ENCODE measurements at regions not wholly inside any gene's neighbourhood (a gene's known extent, or its start where the extent isn't known, plus 50 kb on each side); places are given as distances from the start of the nearest gene placed in this dataset.
"Not testable (repeated sequence)": the region's sequence is repeated elsewhere in the genome, so short reads cannot be mapped to it uniquely, and the experiment has no call there.

- TF ChIP-seq ZNF281 (CRISPR knock-in tag; IDR thresholded peaks at IDR 0.05) = no peak
Observed at GRCh38 chr16:9027070-9027799, 63.5 kb upstream of the USP7 start (continued).

- CTCF ChIA-PET = interaction anchor here (0.6 to 2.1 kb wide), 4 partner anchors 15 to 106 kb away, joined by 3 to 7 read pairs (median 6); no protein-coding TSS in a partner anchor
- H3K36me3 Mint-ChIP-seq; H3K4me3 Mint-ChIP-seq; ATAC-seq; POLR2A ChIA-PET; DNase-seq (ENCODE audit: low spot score); H3K9me3 Mint-ChIP-seq; H3K27ac Mint-ChIP-seq; H3K4me1 Mint-ChIP-seq; H3K27me3 Mint-ChIP-seq (ENCODE audit: low read depth): not testable (repeated sequence)
Observed at GRCh38 chr16:9028491-9028890, 63.0 kb upstream of the HAPSTR1 start.

GRCh38 chr16:9031107-9031506 lies 60.3 kb upstream of the HAPSTR1 start:
- no peak overlapping the region for H3K4me3 Mint-ChIP-seq
- peaks cover 6% of the 10 kb centered on the region for H3K4me1 Mint-ChIP-seq
- CTCF ChIA-PET = interaction anchor here (0.5 to 3.5 kb wide), 5 partner anchors 22 to 151 kb away, joined by 3 to 47 read pairs (median 3); partner anchors contain the start of gene HAPSTR1
- POLR2A ChIA-PET = no interaction called here
- DNase-seq (ENCODE audit: low spot score) (no peak), ATAC-seq (no peak)
- H3K27ac Mint-ChIP-seq = no peak overlapping the region
- H3K27me3 Mint-ChIP-seq (ENCODE audit: low read depth) = no peaks in the 10 kb centered on the region
- H3K36me3 Mint-ChIP-seq = no peaks in the 10 kb centered on the region
- no peaks in the 10 kb centered on the region for H3K9me3 Mint-ChIP-seq
- TF ChIP-seq MAX (CRISPR knock-in tag; IDR thresholded peaks at IDR 0.05) (no peak), CBFB (CRISPR knock-in tag; IDR thresholded peaks at IDR 0.05; ENCODE audit: low read depth) (no peak), RORB (CRISPR knock-in tag; IDR thresholded peaks at IDR 0.05) (no peak), GRHL2 (CRISPR knock-in tag; IDR thresholded peaks at IDR 0.05; ENCODE audit: insufficient replicate concordance, severe bottlenecking) (no peak), ZNF263 (CRISPR knock-in tag; IDR thresholded peaks at IDR 0.05; ENCODE audit: low read depth) (no peak), MLX (CRISPR knock-in tag; IDR thresholded peaks at IDR 0.05) (no peak), JUN (CRISPR knock-in tag; IDR thresholded peaks at IDR 0.05) (no peak), ESRRA (CRISPR knock-in tag; IDR thresholded peaks at IDR 0.05; ENCODE audit: borderline replicate concordance) (no peak), FOXP4 (CRISPR knock-in tag; IDR thresholded peaks at IDR 0.05) (no peak), ELF4 (CRISPR knock-in tag; IDR thresholded peaks at IDR 0.05; ENCODE audit: low read depth) (no peak), GTF2I (CRISPR knock-in tag; conservative IDR thresholded peaks at IDR 0.05) (no peak)

- Mint-ChIP-seq H3K4me3 (no peak overlapping the region), H3K4me1 (no peaks in the 10 kb centered on the region), H3K9me3 (no peaks in the 10 kb centered on the region), H3K27me3 (ENCODE audit: low read depth) (no peaks in the 10 kb centered on the region), H3K36me3 (no peaks in the 10 kb centered on the region), H3K27ac (no peak overlapping the region)
- TF ChIP-seq CREM (CRISPR knock-in tag; IDR thresholded peaks at IDR 0.05) (no peak), CTCF (IDR thresholded peaks at IDR 0.05) (peak; percentile 31; the same call in 1 of the 2 replicates)
- ATAC-seq (peak; percentile 85), DNase-seq (ENCODE audit: low spot score) (peak; percentile 74)
- CTCF ChIA-PET = interaction anchor here (0.5 to 3.5 kb wide), 48 partner anchors 8 to 1179 kb away, joined by 3 to 47 read pairs (median 4); partner anchors contain the start of genes CARHSP1, HAPSTR1 and LITAFD
- POLR2A ChIA-PET = interaction anchor here (0.6 to 2.2 kb wide), 4 partner anchors 15 to 58 kb away, joined by 4 to 6 read pairs (median 5); partner anchors contain the start of gene HAPSTR1
Observed at GRCh38 chr16:9033125-9033830, 58.2 kb upstream of the HAPSTR1 start.

Data from WTC11 (cell line).